ENCODE measurements at regions not wholly inside any gene's neighbourhood (a gene's known extent, or its start where the extent isn't known, plus 50 kb on each side); places are given as distances from the start of the nearest gene placed in this dataset.
"Not testable (repeated sequence)": the region's sequence is repeated elsewhere in the genome, so short reads cannot be mapped to it uniquely, and the experiment has no call there.

DNA sequence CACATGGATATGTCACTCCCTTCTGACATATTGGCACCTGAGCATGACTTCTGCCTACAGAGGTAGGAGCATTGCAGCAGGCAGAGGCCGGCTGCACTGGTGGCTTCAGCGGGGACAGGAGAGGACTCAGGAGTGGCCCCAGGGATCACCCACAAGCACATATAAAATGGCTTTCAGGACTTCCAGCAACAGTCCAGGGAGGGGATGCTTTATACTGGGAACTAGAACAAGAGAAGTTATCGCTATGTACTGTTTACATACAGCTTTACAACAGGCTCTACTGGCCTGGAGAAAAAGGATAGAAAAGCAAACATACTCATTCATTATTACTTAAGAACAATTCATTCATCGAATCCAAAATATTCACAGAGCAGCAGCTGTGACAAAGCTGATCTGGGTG is 337.8 kb downstream of the THBS2 start:
- H3K79me2 ChIP-seq (ENCODE audit: insufficient read depth, low read depth): no peaks in the 10 kb centered on the region
- no peaks in the 10 kb centered on the region for H3K4me1 ChIP-seq (ENCODE audit: low read depth, poor library complexity, severe bottlenecking)
- no peak overlapping the region for H3K9ac ChIP-seq
- TF ChIP-seq, protein P1, sequence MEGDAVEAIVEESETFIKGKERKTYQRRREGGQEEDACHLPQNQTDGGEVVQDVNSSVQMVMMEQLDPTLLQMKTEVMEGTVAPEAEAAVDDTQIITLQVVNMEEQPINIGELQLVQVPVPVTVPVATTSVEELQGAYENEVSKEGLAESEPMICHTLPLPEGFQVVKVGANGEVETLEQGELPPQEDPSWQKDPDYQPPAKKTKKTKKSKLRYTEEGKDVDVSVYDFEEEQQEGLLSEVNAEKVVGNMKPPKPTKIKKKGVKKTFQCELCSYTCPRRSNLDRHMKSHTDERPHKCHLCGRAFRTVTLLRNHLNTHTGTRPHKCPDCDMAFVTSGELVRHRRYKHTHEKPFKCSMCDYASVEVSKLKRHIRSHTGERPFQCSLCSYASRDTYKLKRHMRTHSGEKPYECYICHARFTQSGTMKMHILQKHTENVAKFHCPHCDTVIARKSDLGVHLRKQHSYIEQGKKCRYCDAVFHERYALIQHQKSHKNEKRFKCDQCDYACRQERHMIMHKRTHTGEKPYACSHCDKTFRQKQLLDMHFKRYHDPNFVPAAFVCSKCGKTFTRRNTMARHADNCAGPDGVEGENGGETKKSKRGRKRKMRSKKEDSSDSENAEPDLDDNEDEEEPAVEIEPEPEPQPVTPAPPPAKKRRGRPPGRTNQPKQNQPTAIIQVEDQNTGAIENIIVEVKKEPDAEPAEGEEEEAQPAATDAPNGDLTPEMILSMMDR (conservative IDR thresholded peaks at IDR 0.05; ENCODE audit: low read depth, low read length): no peak
- H4K20me1 ChIP-seq (ENCODE audit: insufficient read depth): no peaks in the 10 kb centered on the region
- no peak overlapping the region for H3K4me3 ChIP-seq (IDR thresholded peaks at IDR 0.05; ENCODE audit: insufficient read depth, low read depth, low read length)
- H2AFZ ChIP-seq (ENCODE audit: low read depth): no peak overlapping the region
- no peak overlapping the region for H3K4me2 ChIP-seq
- H3K36me3 ChIP-seq (ENCODE audit: insufficient read depth): no peaks in the 10 kb centered on the region
- no peak overlapping the region for H3K27ac ChIP-seq
- H3K27me3 ChIP-seq (ENCODE audit: insufficient read depth, low read depth): no peaks in the 10 kb centered on the region

DNA sequence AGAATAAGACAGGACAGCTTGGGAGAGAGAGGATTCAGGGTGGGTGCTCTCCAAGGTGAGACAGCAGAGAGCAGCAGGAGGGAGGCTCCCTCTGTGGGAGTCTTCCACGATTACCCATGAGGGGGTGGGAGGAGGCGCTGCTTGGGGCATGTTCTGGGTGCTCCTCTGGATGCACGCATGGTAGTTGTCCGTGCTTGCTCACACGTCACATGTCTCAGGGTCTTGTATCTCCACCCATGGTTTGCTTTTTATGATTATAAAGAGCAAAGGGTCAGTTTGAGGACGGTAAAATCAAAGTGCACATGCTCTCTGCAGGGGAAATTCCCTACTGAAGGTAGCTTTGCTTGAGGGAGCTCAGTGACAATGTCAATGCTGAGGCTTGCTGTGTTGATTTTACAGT is 338.4 kb downstream of the THBS2 start:
- Histone ChIP-seq H4K20me1 (ENCODE audit: insufficient read depth) (no peaks in the 10 kb centered on the region), H3K27ac (no peak overlapping the region), H3K9ac (no peak overlapping the region), H3K4me3 (IDR thresholded peaks at IDR 0.05; ENCODE audit: insufficient read depth, low read depth, low read length) (no peak overlapping the region), H3K27me3 (ENCODE audit: insufficient read depth, low read depth) (no peaks in the 10 kb centered on the region), H2AFZ (ENCODE audit: low read depth) (no peak overlapping the region), H3K4me2 (no peak overlapping the region), H3K4me1 (ENCODE audit: low read depth, poor library complexity, severe bottlenecking) (no peaks in the 10 kb centered on the region), H3K36me3 (ENCODE audit: insufficient read depth) (no peaks in the 10 kb centered on the region), H3K79me2 (ENCODE audit: insufficient read depth, low read depth) (no peaks in the 10 kb centered on the region)
- TF ChIP-seq, protein P1 (conservative IDR thresholded peaks at IDR 0.05; ENCODE audit: low read depth, low read length): no peak

DNA sequence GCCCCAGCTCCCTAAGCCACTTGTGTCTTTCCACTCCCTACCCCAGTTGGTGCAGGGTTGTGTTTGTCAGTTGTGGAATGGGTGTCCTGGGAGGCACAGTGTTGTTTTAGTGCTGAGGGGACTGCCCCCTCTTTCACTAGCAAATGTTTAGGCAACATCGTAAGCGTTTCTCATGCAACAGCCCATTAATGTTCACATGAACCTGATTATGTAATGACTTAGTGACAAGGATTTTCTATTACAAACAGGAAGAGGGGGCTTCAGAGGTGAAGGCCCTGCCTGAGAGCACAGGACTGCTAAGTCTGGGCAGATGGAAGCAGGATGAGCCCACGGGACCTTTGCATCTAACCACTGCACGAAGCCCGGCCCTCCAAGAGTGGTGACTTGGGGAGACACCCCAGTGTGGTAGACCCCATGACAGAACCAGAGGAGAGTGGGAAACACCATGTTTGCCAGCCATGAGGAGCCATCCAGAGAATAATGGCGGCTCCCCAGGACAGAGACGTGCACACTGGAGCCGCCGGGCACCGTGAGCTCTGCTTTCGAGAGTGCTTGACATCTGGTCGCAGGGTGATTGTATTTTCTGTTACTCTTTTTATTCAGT is 339.7 kb downstream of the THBS2 start:
- H3K9ac ChIP-seq: no peak overlapping the region
- H3K79me2 ChIP-seq (ENCODE audit: insufficient read depth, low read depth): no peaks in the 10 kb centered on the region
- H3K4me3 ChIP-seq (IDR thresholded peaks at IDR 0.05; ENCODE audit: insufficient read depth, low read depth, low read length): no peak overlapping the region
- H4K20me1 ChIP-seq (ENCODE audit: insufficient read depth): no peaks in the 10 kb centered on the region
- no peak overlapping the region for H2AFZ ChIP-seq (ENCODE audit: low read depth)
- H3K36me3 ChIP-seq (ENCODE audit: insufficient read depth): no peaks in the 10 kb centered on the region
- no peaks in the 10 kb centered on the region for H3K4me1 ChIP-seq (ENCODE audit: low read depth, poor library complexity, severe bottlenecking)
- TF ChIP-seq, protein P1 (conservative IDR thresholded peaks at IDR 0.05; ENCODE audit: low read depth, low read length): no peak
- H3K4me2 ChIP-seq: no peak overlapping the region
- no peaks in the 10 kb centered on the region for H3K27me3 ChIP-seq (ENCODE audit: insufficient read depth, low read depth)
- no peak overlapping the region for H3K27ac ChIP-seq

DNA sequence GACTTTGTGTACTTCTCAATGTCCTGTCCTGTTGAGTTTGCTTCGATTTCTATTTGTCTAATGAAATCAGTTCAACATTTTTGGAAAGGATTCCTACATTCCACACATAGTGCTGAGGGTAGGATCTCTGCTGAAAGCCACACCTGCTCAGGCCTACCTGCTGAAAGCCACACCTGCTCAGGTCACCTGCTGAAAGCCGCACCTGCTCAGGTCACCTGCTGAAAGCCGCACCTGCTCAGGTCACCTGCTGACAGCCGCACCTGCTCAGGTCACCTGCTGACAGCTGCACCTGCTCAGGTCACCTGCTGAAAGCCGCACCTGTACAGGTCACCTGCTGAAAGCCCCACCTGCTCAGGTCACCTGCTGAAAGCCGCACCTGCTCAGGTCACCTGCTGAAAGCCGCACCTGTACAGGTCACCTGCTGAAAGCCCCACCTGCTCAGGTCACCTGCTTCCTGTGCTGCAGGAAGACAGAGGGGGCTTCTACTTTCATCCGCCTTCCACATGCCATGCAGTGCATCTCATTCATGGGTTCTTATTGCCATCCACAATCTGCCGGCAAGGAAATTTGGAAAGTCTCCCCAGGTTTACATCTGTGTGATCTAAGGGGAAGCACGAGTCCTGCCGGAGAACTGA is 340.3 kb downstream of the THBS2 start:
- H3K27me3 ChIP-seq (ENCODE audit: insufficient read depth, low read depth); H3K79me2 ChIP-seq (ENCODE audit: insufficient read depth, low read depth); H3K4me2 ChIP-seq; H2AFZ ChIP-seq (ENCODE audit: low read depth); H3K9ac ChIP-seq; H3K4me3 ChIP-seq (IDR thresholded peaks at IDR 0.05; ENCODE audit: insufficient read depth, low read depth, low read length); H3K4me1 ChIP-seq (ENCODE audit: low read depth, poor library complexity, severe bottlenecking); H4K20me1 ChIP-seq (ENCODE audit: insufficient read depth); H3K27ac ChIP-seq; H3K36me3 ChIP-seq (ENCODE audit: insufficient read depth): not testable (repeated sequence)

DNA sequence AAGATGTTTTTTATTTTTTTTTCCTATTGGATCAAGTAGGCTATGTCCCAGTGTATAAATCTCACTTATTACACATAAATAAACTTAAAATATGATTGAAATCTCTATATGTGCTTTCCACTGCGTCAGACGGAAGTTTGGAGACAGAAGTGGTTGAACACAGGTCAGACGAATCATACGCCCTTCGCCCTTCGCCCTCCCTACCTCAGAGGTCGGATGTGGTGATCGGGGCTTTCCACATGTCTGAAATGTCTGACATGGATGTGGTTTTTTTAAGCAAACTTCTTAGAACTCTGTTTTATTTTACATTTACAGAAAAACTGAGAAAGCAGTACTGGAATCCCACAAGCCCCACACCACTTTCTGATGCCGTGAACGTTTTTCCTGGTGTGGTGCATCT is 344.4 kb downstream of the THBS2 start:
- TF ChIP-seq, protein P1 (conservative IDR thresholded peaks at IDR 0.05; ENCODE audit: low read depth, low read length): no peak
- Histone ChIP-seq H3K4me3 (IDR thresholded peaks at IDR 0.05; ENCODE audit: insufficient read depth, low read depth, low read length) (no peak overlapping the region), H3K27ac (no peak overlapping the region), H3K4me1 (ENCODE audit: low read depth, poor library complexity, severe bottlenecking) (no peaks in the 10 kb centered on the region), H2AFZ (ENCODE audit: low read depth) (no peak overlapping the region), H3K9ac (no peak overlapping the region), H4K20me1 (ENCODE audit: insufficient read depth) (no peaks in the 10 kb centered on the region), H3K27me3 (ENCODE audit: insufficient read depth, low read depth) (no peaks in the 10 kb centered on the region), H3K79me2 (ENCODE audit: insufficient read depth, low read depth) (no peaks in the 10 kb centered on the region), H3K36me3 (ENCODE audit: insufficient read depth) (no peaks in the 10 kb centered on the region), H3K4me2 (no peak overlapping the region)
